CD14-positive monocyte (primary cell): ENCODE measurements at regions not wholly inside any gene's neighbourhood (a gene's known extent, or its start where the extent isn't known, plus 50 kb on each side); places are given as distances from the start of the nearest gene placed in this dataset.
"Not testable (repeated sequence)": the region's sequence is repeated elsewhere in the genome, so short reads cannot be mapped to it uniquely, and the experiment has no call there.

Experiments used
- DNase-seq, 3 donors: peaks; one replicate each; pipeline ENCODE4 v3.0.0-alpha.2; 2011 to 2022
- H2AFZ ChIP-seq: 2 replicates; pipeline ENCODE4 v1.6.0; 2012; ENCODE audit warnings: mild to moderate bottlenecking, low read depth, low read length, inconsistent platforms; ENCODE audit not compliant: insufficient read depth, poor library complexity, severe bottlenecking
- H3K27ac ChIP-seq, 2 donors: 1 replicate in 1 of 2; 2 replicates in 1 of 2; pipeline ENCODE4 v1.5.1; 2012 to 2013; ENCODE audit warnings: low read length in 2 of 2, control low read depth in 1 of 2, inconsistent platforms in 1 of 2, low read depth in 1 of 2, mild to moderate bottlenecking in 1 of 2
- H3K27me3 ChIP-seq, 2 donors: one replicate each; pipeline versions ENCODE4 v1.6.0 to v1.6.1; 2011 to 2013; ENCODE audit warnings: low read length in 2 of 2; ENCODE audit not compliant: control insufficient read depth in 2 of 2, insufficient read depth in 2 of 2
- H3K36me3 ChIP-seq, 2 donors: replicated peaks in 1 of 2; 1 replicate in 1 of 2; 2 replicates in 1 of 2; pipeline versions ENCODE4 v1.5.1 to v1.6.1; 2012 to 2013; ENCODE audit warnings: low read length in 2 of 2, control low read depth in 1 of 2, inconsistent platforms in 1 of 2, mild to moderate bottlenecking in 1 of 2; ENCODE audit not compliant: insufficient read depth in 2 of 2, control insufficient read depth in 1 of 2
- H3K4me1 ChIP-seq, 2 donors: 1 replicate in 1 of 2; 2 replicates in 1 of 2; pipeline versions ENCODE4 v1.5.1 to v1.6.1; 2012 to 2013; ENCODE audit warnings: low read length in 2 of 2, control low read depth in 1 of 2, inconsistent platforms in 1 of 2, mild to moderate bottlenecking in 1 of 2, moderate library complexity in 1 of 2; ENCODE audit not compliant: insufficient read depth in 2 of 2, control insufficient read depth in 1 of 2
- H3K4me2 ChIP-seq: replicated peaks from 2 replicates; pipeline ENCODE3; 2012; ENCODE audit warnings: low read length, moderate library complexity, mild to moderate bottlenecking; ENCODE audit not compliant: poor library complexity, severe bottlenecking; ENCODE audit errors: extremely low read depth
- H3K4me3 ChIP-seq, 3 experiments: fragments of 200-600 bp in 1 of 3; sonication (generic) in 1 of 3; replicated peaks in 1 of 3; 1 replicate in 2 of 3; 2 replicates in 1 of 3; pipeline ENCODE4 v1.5.1; 2011 to 2013; ENCODE audit warnings: low read length in 3 of 3, mild to moderate bottlenecking in 3 of 3, control low read depth in 2 of 3, low read depth in 2 of 3, inconsistent platforms in 1 of 3, moderate library complexity in 1 of 3
- H3K79me2 ChIP-seq: 2 replicates; pipeline ENCODE4 v1.6.0; 2012; ENCODE audit warnings: mild to moderate bottlenecking, control low read depth, inconsistent platforms, low read length, moderate library complexity; ENCODE audit not compliant: insufficient read depth
- H3K9ac ChIP-seq: 2 replicates; pipeline ENCODE4 v1.6.0; 2017; ENCODE audit warnings: low read length, mild to moderate bottlenecking; ENCODE audit not compliant: insufficient read depth, poor library complexity, severe bottlenecking
- H3K9me3 ChIP-seq, 2 donors: replicated peaks in 1 of 2; 1 replicate in 1 of 2; 2 replicates in 1 of 2; pipeline versions ENCODE4 v1.5.1 to v1.6.1; 2012 to 2013; ENCODE audit warnings: low read length in 2 of 2, control low read depth in 1 of 2; ENCODE audit not compliant: control insufficient read depth in 1 of 2, insufficient read depth in 1 of 2
- H4K20me1 ChIP-seq: 2 replicates; pipeline ENCODE4 v1.6.0; 2012; ENCODE audit warnings: mild to moderate bottlenecking, low read length, control low read depth, moderate library complexity; ENCODE audit not compliant: insufficient read depth
- H3K27ac Mint-ChIP-seq, 7 donors: one replicate each; pipeline ENCODE4 v1.8.0; 2020; ENCODE audit warnings: mild to moderate bottlenecking in 7 of 7, mixed read lengths in 7 of 7, moderate library complexity in 6 of 7, inconsistent platforms in 2 of 7
- H3K27me3 Mint-ChIP-seq, 3 donors: one replicate each; pipeline ENCODE4 v1.8.0; 2021 to 2022; ENCODE audit warnings: low read depth in 3 of 3, mild to moderate bottlenecking in 3 of 3, mixed read lengths in 3 of 3, moderate library complexity in 3 of 3, inconsistent platforms in 1 of 3
- H3K36me3 Mint-ChIP-seq, 2 donors: one replicate each; pipeline ENCODE4 v1.8.0; 2020; ENCODE audit warnings: mixed read lengths in 2 of 2, inconsistent platforms in 1 of 2, mild to moderate bottlenecking in 1 of 2
- H3K4me1 Mint-ChIP-seq: one replicate; pipeline ENCODE4 v1.8.0; 2020; ENCODE audit warnings: mild to moderate bottlenecking, mixed read lengths
- H3K4me3 Mint-ChIP-seq, 2 donors: one replicate each; pipeline ENCODE4 v1.8.0; 2020; ENCODE audit warnings: mild to moderate bottlenecking in 2 of 2, mixed read lengths in 2 of 2, moderate library complexity in 1 of 2
- H3K9me3 Mint-ChIP-seq, 7 donors: one replicate each; pipeline ENCODE4 v1.8.0; 2020 to 2022; ENCODE audit warnings: mixed read lengths in 7 of 7, mild to moderate bottlenecking in 6 of 7, moderate library complexity in 6 of 7, inconsistent platforms in 2 of 7
- WGBS: methylation state at CpG from one replicate; pipeline ENCODE4 v1.1.5; 2013; ENCODE audit warnings: missing lambda C conversion rate; ENCODE audit not compliant: insufficient coverage; 5-methylcytosine and 5-hydroxymethylcytosine counted together
- intact Hi-C, 2 donors: fragments of 100-400 bp; cut with micrococcal nuclease; formaldehyde crosslinking; loops; one replicate each; pipeline versions ENCODE4 v1.15.0 to v1.15.1; 2023
- TF ChIP-seq, protein P1 (sequence below): fragments of 200-600 bp; IDR thresholded peaks from one replicate; pipeline ENCODE4 v1.8.0; 2022; ENCODE audit warnings: antibody characterized with exemption, mild to moderate bottlenecking

DNA sequence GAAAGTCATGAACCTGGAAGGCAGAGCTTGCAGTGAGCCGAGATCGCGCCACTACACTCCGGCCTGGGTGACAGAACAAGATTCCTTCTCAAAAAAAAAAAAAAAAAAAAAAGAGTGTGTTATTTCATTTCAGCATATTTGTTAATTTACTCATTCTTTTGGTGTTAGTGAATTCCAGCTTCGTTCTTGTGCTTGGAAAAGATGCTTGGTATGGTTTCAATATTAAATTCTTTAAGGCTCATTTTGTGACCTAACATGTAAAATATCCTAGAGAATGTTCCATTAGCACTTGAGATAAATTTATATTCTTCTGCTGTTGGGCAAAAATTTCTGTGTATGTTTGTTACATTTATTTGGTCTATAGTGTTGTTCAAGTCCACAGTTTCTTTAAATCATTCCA, 66.8 kb downstream of the SPIN3 start:
- no peaks in the 10 kb centered on the region for H3K27me3 ChIP-seq
- no peaks in the 10 kb centered on the region for H4K20me1 ChIP-seq
- H3K27ac ChIP-seq = no peak overlapping the region
- no peak overlapping the region for H3K27ac Mint-ChIP-seq
- H3K4me1 ChIP-seq = no peaks in the 10 kb centered on the region
- peaks cover 0 to 14% (median 2%) of the 10 kb centered on the region in 3 donors for H3K27me3 Mint-ChIP-seq
- H3K36me3 Mint-ChIP-seq = no peaks in the 10 kb centered on the region
- H3K9ac ChIP-seq = no peak overlapping the region
- H3K4me3 Mint-ChIP-seq = no peak overlapping the region
- no peaks in the 10 kb centered on the region for H3K36me3 ChIP-seq
- no peak overlapping the region for H3K4me2 ChIP-seq
- no peak overlapping the region for H2AFZ ChIP-seq
- H3K79me2 ChIP-seq = no peaks in the 10 kb centered on the region
- H3K9me3 ChIP-seq = peaks cover 7 to 16% of the 10 kb centered on the region in 2 donors
- peaks cover 2 to 19% (median 10%) of the 10 kb centered on the region in 7 donors for H3K9me3 Mint-ChIP-seq
- no peak overlapping the region for H3K4me3 ChIP-seq
- TF ChIP-seq, protein P1, sequence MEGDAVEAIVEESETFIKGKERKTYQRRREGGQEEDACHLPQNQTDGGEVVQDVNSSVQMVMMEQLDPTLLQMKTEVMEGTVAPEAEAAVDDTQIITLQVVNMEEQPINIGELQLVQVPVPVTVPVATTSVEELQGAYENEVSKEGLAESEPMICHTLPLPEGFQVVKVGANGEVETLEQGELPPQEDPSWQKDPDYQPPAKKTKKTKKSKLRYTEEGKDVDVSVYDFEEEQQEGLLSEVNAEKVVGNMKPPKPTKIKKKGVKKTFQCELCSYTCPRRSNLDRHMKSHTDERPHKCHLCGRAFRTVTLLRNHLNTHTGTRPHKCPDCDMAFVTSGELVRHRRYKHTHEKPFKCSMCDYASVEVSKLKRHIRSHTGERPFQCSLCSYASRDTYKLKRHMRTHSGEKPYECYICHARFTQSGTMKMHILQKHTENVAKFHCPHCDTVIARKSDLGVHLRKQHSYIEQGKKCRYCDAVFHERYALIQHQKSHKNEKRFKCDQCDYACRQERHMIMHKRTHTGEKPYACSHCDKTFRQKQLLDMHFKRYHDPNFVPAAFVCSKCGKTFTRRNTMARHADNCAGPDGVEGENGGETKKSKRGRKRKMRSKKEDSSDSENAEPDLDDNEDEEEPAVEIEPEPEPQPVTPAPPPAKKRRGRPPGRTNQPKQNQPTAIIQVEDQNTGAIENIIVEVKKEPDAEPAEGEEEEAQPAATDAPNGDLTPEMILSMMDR = no peak
- WGBS = no CpG with 5 or more reads among the region's 5 CpGs
- intact Hi-C loops = no loop called here
- no peaks in the 10 kb centered on the region for H3K4me1 Mint-ChIP-seq
- no peak for DNase-seq

GRCh38 chrX:56920998-56921348, 74.4 kb downstream of the SPIN3 start:
- DNase-seq, H3K4me3 ChIP-seq, H3K36me3 Mint-ChIP-seq, H3K4me2 ChIP-seq, H3K4me3 Mint-ChIP-seq, H3K27ac ChIP-seq, H3K9ac ChIP-seq, intact Hi-C loops, H3K4me1 Mint-ChIP-seq, H3K27me3 Mint-ChIP-seq, H4K20me1 ChIP-seq, H3K4me1 ChIP-seq, H3K79me2 ChIP-seq, H3K27ac Mint-ChIP-seq, H3K36me3 ChIP-seq, H2AFZ ChIP-seq, H3K27me3 ChIP-seq: not testable (repeated sequence)
- no CpG with 5 or more reads among the region's 5 CpGs for WGBS
- H3K9me3 ChIP-seq = peaks cover 0 to 15% of the 10 kb centered on the region in 2 donors
- peaks cover 8 to 19% (median 9%) of the 10 kb centered on the region in 7 donors for H3K9me3 Mint-ChIP-seq
